Mesothelial cell of epicardium (in vitro differentiated cells): ENCODE measurements at regions not wholly inside any gene's neighbourhood (a gene's known extent, or its start where the extent isn't known, plus 50 kb on each side); places are given as distances from the start of the nearest gene placed in this dataset.
A peak's percentile ranks its signal among the peaks of the same experiment; 100 is the strongest.

Experiments
- DNase-seq, 2 experiments: peaks; one replicate each; pipeline ENCODE4 v3.0.0; 2021; ENCODE audit warnings: low spot score in 2 of 2; ENCODE audit not compliant: unreplicated experiment in 2 of 2
- H3K27ac Mint-ChIP-seq: 2 replicates; pipeline ENCODE4 v1.8.0; 2021; ENCODE audit warnings: mixed read lengths
- H3K27me3 Mint-ChIP-seq: 2 replicates; pipeline ENCODE4 v1.8.0; 2021; ENCODE audit warnings: low read depth, mixed read lengths
- H3K36me3 Mint-ChIP-seq: 2 replicates; pipeline ENCODE4 v1.8.0; 2021; ENCODE audit warnings: mixed read lengths
- H3K4me1 Mint-ChIP-seq: 2 replicates; pipeline ENCODE4 v1.8.0; 2021; ENCODE audit warnings: mixed read lengths
- H3K4me3 Mint-ChIP-seq: 2 replicates; pipeline ENCODE4 v1.8.0; 2021; ENCODE audit warnings: mild to moderate bottlenecking, moderate library complexity, mixed read lengths
- H3K9me3 Mint-ChIP-seq: 2 replicates; pipeline ENCODE4 v1.8.0; 2021; ENCODE audit warnings: mixed read lengths
- CTCF ChIP-seq: fragments of 200-600 bp; sonication (generic); IDR thresholded peaks from one replicate; pipeline ENCODE4 v1.5.0; 2021; ENCODE audit warnings: antibody characterized with exemption; ENCODE audit not compliant: unreplicated experiment

DNA sequence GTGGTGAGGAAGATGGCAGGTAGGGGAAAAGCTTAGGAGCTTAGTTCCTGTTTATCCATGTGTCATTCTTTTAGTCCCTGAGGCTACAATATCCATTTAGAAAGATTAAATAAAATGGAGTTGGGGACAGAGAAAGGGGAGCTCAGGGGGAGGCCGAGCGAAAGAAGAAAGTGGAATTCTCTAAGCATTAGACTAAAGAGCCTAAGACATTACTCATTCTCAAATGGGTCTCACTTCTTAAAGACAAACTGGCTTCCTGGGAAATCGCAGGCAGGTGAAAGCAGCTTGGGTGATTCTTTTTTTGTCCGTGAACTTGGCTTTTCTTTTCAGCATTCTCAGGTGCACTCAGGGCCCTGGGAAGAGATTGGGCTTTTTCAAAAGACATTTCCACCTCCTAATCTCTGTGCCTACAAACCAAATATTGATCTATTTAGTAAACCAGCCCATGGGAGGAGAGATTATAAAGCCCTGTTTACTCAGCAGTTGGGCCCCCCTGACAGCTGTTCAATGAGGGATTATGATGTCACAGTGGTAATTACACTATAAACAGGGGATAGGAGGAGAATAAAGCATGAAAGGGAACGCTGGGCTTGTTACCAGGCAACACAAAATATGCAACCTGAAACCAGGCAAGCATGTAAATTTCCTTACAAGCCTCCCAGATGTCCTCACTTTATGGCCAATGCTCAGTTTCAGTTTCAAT is 584.0 kb downstream of the ACTL7B start:
- Mint-ChIP-seq H3K36me3 (no peaks in the 10 kb centered on the region), H3K4me3 (peak overlapping the region; percentile 22), H3K27me3 (no peaks in the 10 kb centered on the region), H3K9me3 (peaks cover 3% of the 10 kb centered on the region), H3K27ac (peak overlapping the region; percentile 93), H3K4me1 (peaks cover 36% of the 10 kb centered on the region)
- no peak for TF ChIP-seq CTCF
- no peak for DNase-seq

- no peak for TF ChIP-seq CTCF
- Mint-ChIP-seq H3K9me3 (no peaks in the 10 kb centered on the region), H3K27ac (peak overlapping the region; percentile 93), H3K27me3 (no peaks in the 10 kb centered on the region), H3K4me1 (peaks cover 36% of the 10 kb centered on the region), H3K36me3 (no peaks in the 10 kb centered on the region), H3K4me3 (no peak overlapping the region)
- no peak for DNase-seq
These were observed 584.5 kb downstream of the ACTL7B start for GRCh38 chr9:108271236-108271635.

- DNase-seq = no peak
- TF ChIP-seq CTCF = no peak
- Mint-ChIP-seq H3K27ac (peak overlapping the region; percentile 93), H3K9me3 (no peaks in the 10 kb centered on the region), H3K4me3 (no peak overlapping the region), H3K36me3 (no peaks in the 10 kb centered on the region), H3K27me3 (no peaks in the 10 kb centered on the region), H3K4me1 (peaks cover 36% of the 10 kb centered on the region)
These were observed 585.2 kb downstream of the ACTL7B start for GRCh38 chr9:108270561-108270960.

DNA sequence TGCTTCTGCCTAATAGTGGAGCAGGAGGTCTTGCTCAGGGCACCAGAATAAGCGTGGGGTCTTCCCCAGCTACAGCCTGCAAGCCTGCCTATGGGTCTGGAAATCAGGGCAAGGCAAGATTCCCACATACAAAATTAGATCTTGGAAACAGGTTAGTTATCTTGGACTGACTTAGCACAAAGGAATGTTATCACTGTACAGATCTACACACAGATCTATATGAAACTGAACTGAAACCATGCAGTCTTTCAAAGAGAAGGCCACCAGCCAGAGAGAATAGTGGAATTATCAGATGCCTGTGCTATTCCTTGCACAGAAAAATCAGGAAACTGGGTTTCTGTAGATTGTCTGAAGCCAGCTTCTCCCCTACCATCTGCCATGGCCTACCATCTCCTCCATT is 585.7 kb downstream of the ACTL7B start:
- DNase-seq = no peak
- no peaks in the 10 kb centered on the region for H3K27me3 Mint-ChIP-seq
- peak overlapping the region; percentile 93 for H3K27ac Mint-ChIP-seq
- no peak for TF ChIP-seq CTCF
- H3K9me3 Mint-ChIP-seq = no peaks in the 10 kb centered on the region
- H3K4me3 Mint-ChIP-seq = no peak overlapping the region
- peaks cover 36% of the 10 kb centered on the region for H3K4me1 Mint-ChIP-seq
- H3K36me3 Mint-ChIP-seq = no peaks in the 10 kb centered on the region

GRCh38 chr9:108269371-108269770 is 586.4 kb downstream of the ACTL7B start:
- H3K9me3 Mint-ChIP-seq = no peaks in the 10 kb centered on the region
- TF ChIP-seq CTCF = no peak

More at GRCh38 chr9:108269371-108269770, 586.4 kb downstream of the ACTL7B start:
- no peaks in the 10 kb centered on the region for H3K27me3 Mint-ChIP-seq
- no peaks in the 10 kb centered on the region for H3K36me3 Mint-ChIP-seq
- no peak for DNase-seq
- H3K27ac Mint-ChIP-seq = no peak overlapping the region
- no peak overlapping the region for H3K4me3 Mint-ChIP-seq
- peaks cover 36% of the 10 kb centered on the region for H3K4me1 Mint-ChIP-seq
